Memory B cell (primary cell): ENCODE measurements at regions not wholly inside any gene's neighbourhood (a gene's known extent, or its start where the extent isn't known, plus 50 kb on each side); places are given as distances from the start of the nearest gene placed in this dataset.

Experiments
- ATAC-seq: fragments of 150-1000 bp; cut with Tn5 transposase; 2 replicates; pipeline ENCODE4 v1.10.0; 2021; ENCODE audit warnings: low read depth, mild to moderate bottlenecking, moderate library complexity
- DNase-seq, 2 donors: peaks; one replicate each; pipeline ENCODE4 v3.0.0; 2022; ENCODE audit warnings: low spot score in 2 of 2
- H3K27ac Mint-ChIP-seq: one replicate; pipeline ENCODE4 v1.8.0; 2022; ENCODE audit warnings: mild to moderate bottlenecking, moderate library complexity, mixed read lengths
- H3K27me3 Mint-ChIP-seq: one replicate; pipeline ENCODE4 v1.8.0; 2022; ENCODE audit warnings: mixed read lengths
- H3K36me3 Mint-ChIP-seq: one replicate; pipeline ENCODE4 v1.8.0; 2022; ENCODE audit warnings: mild to moderate bottlenecking, mixed read lengths
- H3K4me1 Mint-ChIP-seq: one replicate; pipeline ENCODE4 v1.8.0; 2022; ENCODE audit warnings: mixed read lengths
- H3K4me3 Mint-ChIP-seq: one replicate; pipeline ENCODE4 v1.8.0; 2022; ENCODE audit warnings: mild to moderate bottlenecking, moderate library complexity, mixed read lengths
- H3K9me3 Mint-ChIP-seq: one replicate; pipeline ENCODE4 v1.8.0; 2022; ENCODE audit warnings: mixed read lengths

DNA sequence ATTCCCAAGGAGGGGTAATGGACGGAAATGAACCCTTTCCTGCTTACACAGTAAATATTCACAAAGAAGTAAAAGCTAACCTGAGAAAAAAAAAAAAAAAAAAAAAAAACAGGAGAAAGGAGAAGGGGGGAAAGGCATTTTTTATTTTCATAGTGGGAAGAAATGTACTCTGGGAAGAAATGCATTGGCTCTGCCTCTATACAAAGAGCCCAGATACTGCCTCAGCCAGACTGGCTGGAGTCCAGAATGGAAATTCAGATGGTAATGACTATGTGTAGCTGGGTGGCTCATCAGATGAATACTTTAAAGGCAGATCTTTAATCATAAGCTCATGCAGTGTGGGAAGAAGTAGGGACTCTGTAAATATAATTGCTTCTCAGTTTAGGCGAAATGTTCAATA is 124.9 kb upstream of the ZNF608 start:
- no peak for ATAC-seq

DNA sequence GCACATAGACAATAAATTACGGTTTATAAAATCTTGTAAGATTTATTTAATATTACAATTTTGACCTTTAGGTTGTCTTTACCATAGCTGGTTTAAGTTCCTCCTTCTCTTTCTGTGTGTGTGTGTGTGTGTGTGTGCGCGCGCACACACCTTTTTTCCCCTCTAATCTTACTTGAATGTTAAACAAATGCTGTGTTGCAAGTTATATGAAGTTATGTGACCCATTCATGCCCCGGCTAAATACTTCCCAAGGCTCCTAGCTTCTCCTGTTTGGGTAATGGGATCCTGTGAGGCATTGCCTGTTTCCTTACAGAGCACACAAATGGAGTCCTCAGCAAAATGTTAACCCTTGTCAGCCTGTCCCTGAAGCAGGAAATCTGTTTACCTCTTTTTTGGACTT is 125.6 kb upstream of the ZNF608 start:
- Mint-ChIP-seq H3K27ac (no peak overlapping the region), H3K4me1 (peaks cover 5% of the 10 kb centered on the region), H3K9me3 (no peaks in the 10 kb centered on the region), H3K27me3 (no peaks in the 10 kb centered on the region), H3K4me3 (no peak overlapping the region), H3K36me3 (no peaks in the 10 kb centered on the region)
- DNase-seq (no peak), ATAC-seq (no peak)

More for the DNA sequence above, 124.9 kb upstream of the ZNF608 start:
- no peak overlapping the region for H3K27ac Mint-ChIP-seq
- no peak overlapping the region for H3K4me3 Mint-ChIP-seq
- no peaks in the 10 kb centered on the region for H3K9me3 Mint-ChIP-seq
- no peaks in the 10 kb centered on the region for H3K36me3 Mint-ChIP-seq
- no peaks in the 10 kb centered on the region for H3K27me3 Mint-ChIP-seq
- H3K4me1 Mint-ChIP-seq = peaks cover 5% of the 10 kb centered on the region
- no peak for DNase-seq

DNA sequence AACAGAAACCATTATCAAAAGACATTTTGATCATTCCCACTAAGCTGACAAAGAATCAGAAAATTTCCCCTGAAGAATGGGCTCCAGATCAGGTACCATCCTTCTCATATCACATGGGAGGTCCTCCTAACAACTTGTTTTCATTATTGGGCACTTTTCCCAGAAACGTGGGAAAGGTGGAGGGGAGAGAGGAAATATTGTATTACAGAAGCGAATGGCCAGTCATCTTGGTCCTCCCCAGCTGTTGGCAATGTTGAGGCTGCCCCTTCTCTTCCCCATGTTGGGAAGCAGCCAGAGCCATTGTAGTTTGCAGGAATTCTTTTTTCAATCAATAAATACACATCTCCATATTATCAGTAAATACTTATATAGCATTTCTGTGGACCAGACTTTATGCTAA is 126.2 kb upstream of the ZNF608 start:
- no peak overlapping the region for H3K27ac Mint-ChIP-seq
- no peaks in the 10 kb centered on the region for H3K36me3 Mint-ChIP-seq
- no peaks in the 10 kb centered on the region for H3K27me3 Mint-ChIP-seq
- no peak overlapping the region for H3K4me3 Mint-ChIP-seq
- no peak for ATAC-seq
- DNase-seq = no peak
- H3K9me3 Mint-ChIP-seq = no peaks in the 10 kb centered on the region
- peaks cover 5% of the 10 kb centered on the region for H3K4me1 Mint-ChIP-seq

DNA sequence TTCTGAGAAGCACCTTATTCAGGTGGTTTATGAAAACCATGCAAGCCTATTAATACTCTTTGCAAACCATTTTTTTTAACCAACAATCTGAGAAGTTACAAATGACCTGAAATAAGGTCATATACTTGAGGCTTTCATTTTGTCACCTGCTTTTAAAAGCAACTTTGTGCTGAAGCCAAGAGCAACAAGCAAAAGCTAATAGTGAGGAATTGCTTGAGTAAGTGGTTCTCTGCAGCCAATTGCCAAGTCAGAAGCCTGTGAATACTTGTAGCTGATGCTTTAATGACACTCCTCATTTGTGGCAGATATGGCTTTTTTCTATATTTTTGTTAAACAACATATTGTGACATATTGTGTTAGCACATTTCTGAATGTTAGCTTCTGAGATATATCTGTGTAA is 126.7 kb upstream of the ZNF608 start:
- Mint-ChIP-seq H3K9me3 (no peaks in the 10 kb centered on the region), H3K27me3 (no peaks in the 10 kb centered on the region), H3K27ac (no peak overlapping the region), H3K4me3 (no peak overlapping the region), H3K36me3 (no peaks in the 10 kb centered on the region), H3K4me1 (peaks cover 3% of the 10 kb centered on the region)
- DNase-seq (no peak), ATAC-seq (no peak)

DNA sequence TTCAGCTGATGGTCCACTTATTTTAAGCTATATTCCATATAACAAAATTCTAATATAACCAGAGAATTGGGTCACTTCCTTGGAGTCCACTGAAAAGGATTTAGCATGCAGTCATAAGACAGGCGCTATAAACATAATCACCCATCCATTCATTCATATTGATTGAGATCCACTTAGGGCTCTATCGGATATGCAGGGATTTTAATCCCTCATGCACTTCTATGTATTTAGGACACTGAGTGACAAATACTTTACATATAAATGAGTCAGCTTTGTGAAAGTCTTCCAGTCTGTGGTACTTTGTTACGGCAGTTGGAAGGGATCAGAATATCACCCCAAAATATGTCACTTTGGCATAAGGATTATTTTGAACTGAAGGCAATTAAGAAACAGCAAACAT is 127.3 kb upstream of the ZNF608 start:
- peaks cover 4% of the 10 kb centered on the region for H3K4me1 Mint-ChIP-seq
- no peaks in the 10 kb centered on the region for H3K27me3 Mint-ChIP-seq
- no peak overlapping the region for H3K27ac Mint-ChIP-seq
- H3K9me3 Mint-ChIP-seq = no peaks in the 10 kb centered on the region
- H3K4me3 Mint-ChIP-seq = no peak overlapping the region
- ATAC-seq = no peak
- H3K36me3 Mint-ChIP-seq = no peaks in the 10 kb centered on the region
- DNase-seq = no peak

DNA sequence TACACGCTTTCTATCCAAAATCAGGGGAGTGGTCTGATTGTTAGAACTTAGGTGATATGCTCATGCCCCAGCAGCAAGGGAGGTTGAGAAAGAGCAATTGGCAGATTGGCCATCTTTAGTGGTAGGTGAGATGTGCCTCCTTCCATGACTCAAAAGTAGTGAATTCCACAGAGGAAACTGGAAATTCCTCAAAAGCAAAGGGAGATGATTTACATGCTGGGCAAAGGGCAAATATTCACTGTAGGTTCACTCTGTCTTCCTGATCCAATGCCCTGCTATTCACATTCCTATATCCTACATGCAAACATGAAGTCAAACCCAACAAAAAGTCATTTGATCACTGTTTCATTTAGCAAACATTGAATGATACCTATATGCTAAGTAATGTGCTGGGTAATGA is 130.1 kb upstream of the ZNF608 start:
- peaks cover 12% of the 10 kb centered on the region for H3K4me1 Mint-ChIP-seq
- H3K4me3 Mint-ChIP-seq = no peak overlapping the region
- no peak for ATAC-seq
- H3K27me3 Mint-ChIP-seq = no peaks in the 10 kb centered on the region
- DNase-seq = no peak
- H3K36me3 Mint-ChIP-seq = no peaks in the 10 kb centered on the region
- no peaks in the 10 kb centered on the region for H3K9me3 Mint-ChIP-seq
- H3K27ac Mint-ChIP-seq = no peak overlapping the region

DNA sequence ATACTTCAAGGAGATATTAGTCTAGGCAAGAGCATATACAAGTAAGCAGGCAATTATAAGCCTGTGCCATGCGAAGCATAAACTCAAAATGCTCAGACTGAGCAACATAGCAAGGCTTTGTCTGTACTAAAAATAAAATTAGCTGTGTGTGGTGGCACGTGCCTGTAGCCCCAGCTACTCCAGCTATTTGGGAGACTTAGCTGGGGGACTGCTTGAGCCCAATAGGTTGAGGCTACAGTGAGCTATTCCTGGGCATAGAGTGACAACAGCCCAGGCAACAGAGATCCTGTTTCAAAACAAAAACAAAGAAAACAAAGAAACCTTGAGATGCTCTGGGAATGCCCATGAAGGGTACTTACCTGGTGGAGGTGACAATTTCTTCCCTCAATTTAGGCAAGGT is 130.5 kb upstream of the ZNF608 start:
- no peak overlapping the region for H3K27ac Mint-ChIP-seq
- H3K27me3 Mint-ChIP-seq = no peaks in the 10 kb centered on the region
- no peak for ATAC-seq
- no peaks in the 10 kb centered on the region for H3K36me3 Mint-ChIP-seq
- peaks cover 11% of the 10 kb centered on the region for H3K4me1 Mint-ChIP-seq
- H3K4me3 Mint-ChIP-seq = no peak overlapping the region
- DNase-seq = no peak
- no peaks in the 10 kb centered on the region for H3K9me3 Mint-ChIP-seq

DNA sequence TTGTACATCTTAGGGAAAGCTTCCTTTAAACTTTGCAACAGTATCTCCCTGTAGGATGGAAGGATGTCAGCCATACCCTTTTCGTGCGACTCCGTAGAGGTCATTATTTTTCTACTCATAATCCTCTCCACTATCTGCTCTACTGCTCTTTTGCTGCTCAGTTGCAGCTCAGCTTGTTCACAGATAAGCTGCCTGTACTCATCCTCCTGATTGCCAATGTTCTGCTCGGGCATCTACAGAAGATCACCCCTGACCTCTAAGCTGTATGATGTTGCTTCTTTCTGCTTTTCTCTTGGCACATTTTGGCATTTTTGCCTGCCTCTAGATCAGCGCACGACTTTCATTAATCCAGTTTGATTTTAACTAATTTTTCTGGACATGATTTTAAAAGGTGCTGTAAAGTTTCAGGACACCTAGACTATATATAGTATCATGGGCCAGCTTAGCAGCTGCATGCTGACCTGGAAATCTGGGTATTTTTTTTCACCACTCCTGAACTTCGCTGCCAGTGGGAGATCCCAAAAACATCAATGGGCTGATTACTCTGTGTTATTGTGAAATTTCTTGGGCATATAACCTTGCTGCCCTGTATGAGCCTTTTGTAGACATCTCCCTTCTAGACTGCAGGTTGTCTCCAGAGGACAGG is 131.2 kb upstream of the ZNF608 start:
- H3K4me3 Mint-ChIP-seq = no peak overlapping the region
- no peaks in the 10 kb centered on the region for H3K9me3 Mint-ChIP-seq
- no peak for DNase-seq
- H3K27me3 Mint-ChIP-seq = no peaks in the 10 kb centered on the region
- peaks cover 9% of the 10 kb centered on the region for H3K4me1 Mint-ChIP-seq
- no peak overlapping the region for H3K27ac Mint-ChIP-seq
- no peak for ATAC-seq
- H3K36me3 Mint-ChIP-seq = no peaks in the 10 kb centered on the region

DNA sequence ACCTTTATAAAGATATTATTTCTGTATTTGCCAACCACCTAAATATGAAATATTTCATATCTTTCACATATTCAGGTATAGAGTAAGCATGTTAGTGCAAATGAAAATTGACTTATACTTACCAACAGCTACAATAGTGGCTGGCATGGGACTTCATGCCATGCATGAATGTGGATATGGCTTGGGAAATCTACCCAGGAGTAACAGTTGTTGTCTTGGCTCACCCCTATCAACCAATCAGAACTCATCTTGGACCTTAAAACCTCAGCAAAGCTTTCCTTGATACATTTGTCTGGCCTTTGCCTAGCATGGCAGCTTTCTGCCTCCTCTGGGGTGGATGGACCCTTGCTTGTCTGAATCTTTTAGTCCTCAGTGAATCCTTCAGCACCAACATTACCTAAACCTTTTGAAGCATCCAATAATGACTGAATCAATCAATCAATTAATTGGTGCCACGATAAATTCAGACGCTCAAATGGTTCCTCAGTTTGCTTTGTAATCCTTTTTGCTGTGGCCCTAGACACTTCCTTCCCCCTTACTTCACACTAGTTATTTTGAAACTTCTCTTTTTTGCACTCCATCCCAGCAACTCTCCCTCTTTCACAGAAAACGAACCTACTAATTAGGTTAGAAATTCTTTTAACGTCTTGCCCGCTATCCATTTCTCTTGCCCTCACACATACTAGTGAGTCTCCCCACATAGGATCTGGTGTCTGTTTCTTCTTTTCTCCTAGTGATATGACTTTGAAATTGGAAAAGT is 132.3 kb upstream of the ZNF608 start:
- Mint-ChIP-seq H3K36me3 (no peaks in the 10 kb centered on the region), H3K9me3 (no peaks in the 10 kb centered on the region), H3K27ac (no peak overlapping the region), H3K27me3 (no peaks in the 10 kb centered on the region), H3K4me3 (no peak overlapping the region), H3K4me1 (peaks cover 9% of the 10 kb centered on the region)
- ATAC-seq = peak; percentile 32
- no peak for DNase-seq

DNA sequence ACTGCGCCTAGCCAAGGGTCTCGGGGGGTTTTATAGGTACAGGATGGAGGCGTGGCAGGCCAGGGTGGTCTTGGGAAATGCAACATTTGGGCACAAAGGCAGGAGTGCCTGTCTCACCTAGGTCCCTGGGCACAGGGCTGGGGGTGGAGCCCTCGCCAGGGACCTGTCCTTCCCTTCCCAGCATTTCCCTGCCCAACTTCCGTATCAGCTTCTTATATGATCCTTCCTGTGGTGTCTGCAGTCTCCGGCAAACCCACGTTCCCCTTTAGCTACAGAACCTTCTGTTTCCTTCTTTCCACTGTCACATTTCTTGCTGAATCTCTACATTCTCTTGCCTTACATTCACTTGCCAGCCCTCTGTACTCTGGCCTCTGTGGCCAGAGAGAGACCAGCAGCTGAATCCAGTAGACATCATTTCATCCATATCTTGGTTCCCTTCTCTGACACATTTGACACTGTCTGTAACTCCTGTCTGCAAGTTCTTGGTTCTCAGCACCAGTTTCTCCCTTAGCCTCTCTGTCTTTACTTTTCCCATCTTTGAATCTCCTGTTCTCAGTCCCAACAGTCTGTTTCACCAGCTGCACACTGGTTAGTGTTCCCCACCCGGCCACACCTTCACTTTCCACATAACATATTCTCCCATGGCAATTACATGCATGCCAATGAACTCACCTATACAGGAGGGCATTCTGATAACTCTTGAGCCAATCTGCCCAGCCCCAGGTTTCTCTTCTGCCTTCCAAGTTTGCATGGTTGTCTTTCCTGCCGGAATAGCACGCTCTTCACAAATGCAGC is 134.7 kb upstream of the ZNF608 start:
- Mint-ChIP-seq H3K4me3 (no peak overlapping the region), H3K36me3 (no peaks in the 10 kb centered on the region), H3K4me1 (peaks cover 9% of the 10 kb centered on the region), H3K27me3 (no peaks in the 10 kb centered on the region), H3K27ac (no peak overlapping the region), H3K9me3 (no peaks in the 10 kb centered on the region)
- ATAC-seq = no peak
- DNase-seq = no peak

DNA sequence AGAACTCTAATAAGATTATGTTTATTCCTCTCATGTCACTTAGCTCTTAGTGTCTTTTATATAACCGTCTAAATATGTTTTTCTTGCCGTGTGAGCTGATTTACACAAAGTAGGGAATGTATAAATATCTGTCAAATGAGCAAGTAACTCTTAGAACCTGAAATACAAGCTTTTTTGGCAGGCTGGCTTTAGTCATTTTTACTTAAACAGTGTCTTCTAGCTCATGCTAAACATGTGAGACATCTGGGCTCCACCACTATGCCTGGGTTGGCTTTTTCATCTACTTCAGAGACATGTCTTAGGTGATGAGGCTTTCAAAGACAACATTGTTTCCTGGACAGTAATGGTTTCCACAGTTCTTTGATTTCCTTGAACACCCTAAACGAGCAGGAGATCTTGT is 137.2 kb upstream of the ZNF608 start:
- Mint-ChIP-seq H3K9me3 (no peaks in the 10 kb centered on the region), H3K4me3 (no peak overlapping the region), H3K36me3 (no peaks in the 10 kb centered on the region), H3K27me3 (no peaks in the 10 kb centered on the region), H3K4me1 (peaks cover 8% of the 10 kb centered on the region), H3K27ac (no peak overlapping the region)
- DNase-seq (no peak), ATAC-seq (no peak)

DNA sequence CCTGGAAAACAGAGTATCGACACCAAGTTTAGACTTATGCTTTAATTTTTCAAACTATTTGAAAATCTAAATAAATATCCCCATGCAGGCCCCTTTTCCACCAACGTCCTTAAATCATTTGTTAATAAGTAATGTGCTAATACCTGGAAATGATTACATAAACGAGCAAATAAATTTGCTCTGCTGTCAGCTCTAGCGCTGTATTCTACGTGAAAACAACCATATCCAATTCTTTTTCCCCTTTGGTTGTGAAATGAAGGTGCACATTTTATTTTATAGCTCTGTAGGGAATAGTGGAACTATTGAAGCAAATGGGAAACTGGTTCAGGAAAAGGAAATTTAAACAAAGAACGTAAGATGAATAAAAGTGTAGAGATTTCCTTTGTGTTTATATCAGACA is 137.7 kb upstream of the ZNF608 start:
- Mint-ChIP-seq H3K4me1 (peaks cover 4% of the 10 kb centered on the region), H3K4me3 (no peak overlapping the region), H3K9me3 (no peaks in the 10 kb centered on the region), H3K27me3 (no peaks in the 10 kb centered on the region), H3K36me3 (no peaks in the 10 kb centered on the region), H3K27ac (no peak overlapping the region)
- DNase-seq (no peak), ATAC-seq (no peak)

DNA sequence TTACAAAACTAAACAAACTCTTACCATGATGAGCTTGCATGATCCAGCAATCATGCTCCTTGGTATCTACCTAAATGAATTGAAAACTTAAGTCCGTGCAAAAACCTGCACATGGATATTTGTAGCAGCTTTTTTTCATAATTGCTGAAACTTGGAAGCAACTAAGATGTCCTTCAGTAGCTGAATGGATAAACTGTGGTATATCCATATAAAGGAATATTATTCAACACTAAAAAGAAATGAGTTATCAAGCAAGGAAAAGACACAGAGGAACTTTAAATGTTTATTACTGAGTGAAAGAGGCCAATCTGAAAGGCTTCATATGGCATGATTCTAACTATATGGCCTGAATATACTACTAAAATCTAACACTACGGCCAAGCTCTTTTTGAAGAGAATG is 139.1 kb upstream of the ZNF608 start:
- Mint-ChIP-seq H3K9me3 (no peaks in the 10 kb centered on the region), H3K27me3 (no peaks in the 10 kb centered on the region), H3K27ac (no peak overlapping the region), H3K36me3 (no peaks in the 10 kb centered on the region), H3K4me3 (no peak overlapping the region), H3K4me1 (no peaks in the 10 kb centered on the region)
- DNase-seq (no peak), ATAC-seq (no peak)

DNA sequence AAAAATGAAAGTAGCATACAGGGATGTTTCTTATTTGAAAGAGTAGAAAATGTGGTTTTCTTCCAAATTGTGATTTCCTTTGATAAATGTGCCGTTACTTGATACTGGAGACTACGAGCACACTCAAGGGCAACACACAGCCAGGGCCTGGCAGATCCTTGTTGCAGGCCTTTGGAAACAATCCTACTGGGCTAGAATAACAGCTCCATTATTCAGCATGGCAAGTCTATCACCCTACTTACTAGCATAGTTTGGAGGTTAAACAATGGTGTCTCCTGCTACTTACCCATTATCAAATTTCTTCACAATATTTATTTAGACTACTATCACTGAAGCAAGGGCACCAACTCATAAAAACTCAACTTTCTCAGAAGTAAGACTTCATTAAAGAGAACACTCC is 140.8 kb upstream of the ZNF608 start:
- H3K9me3 Mint-ChIP-seq = no peaks in the 10 kb centered on the region
- H3K36me3 Mint-ChIP-seq = no peaks in the 10 kb centered on the region
- H3K27me3 Mint-ChIP-seq = no peaks in the 10 kb centered on the region
- DNase-seq (no peak), ATAC-seq (no peak)
- H3K4me1 Mint-ChIP-seq = no peaks in the 10 kb centered on the region
- H3K27ac Mint-ChIP-seq = no peak overlapping the region
- no peak overlapping the region for H3K4me3 Mint-ChIP-seq
